Calu3 (cell line): ENCODE measurements at regions not wholly inside any gene's neighbourhood (a gene's known extent, or its start where the extent isn't known, plus 50 kb on each side); places are given as distances from the start of the nearest gene placed in this dataset.

Experiments used
- BruUV-seq: library from RNA; stranded (reverse); fragments of 400-500 nt; replicated peaks from 2 replicates; lab custom pipeline; 2021; lab: Mats Ljungman, UMichigan
- CTCF ChIA-PET: fragments of 300-600 bp; sonication (Branson Sonifier 250); formaldehyde crosslinking; loops from one replicate; lab custom pipeline; 2022; ENCODE audit warnings: antibody characterized with exemption; lab: Charles Lee
- DNase-seq: peaks from one replicate; pipeline ENCODE4 v3.0.0; 2022
- H3K27ac Mint-ChIP-seq: one replicate; pipeline ENCODE4 v1.8.0; 2022; ENCODE audit warnings: mixed read lengths; ENCODE audit not compliant: unreplicated experiment
- H3K27me3 Mint-ChIP-seq: one replicate; pipeline ENCODE4 v1.8.0; 2022; ENCODE audit warnings: mixed read lengths; ENCODE audit not compliant: unreplicated experiment
- H3K36me3 Mint-ChIP-seq: one replicate; pipeline ENCODE4 v1.8.0; 2022; ENCODE audit warnings: mild to moderate bottlenecking, moderate library complexity, mixed read lengths; ENCODE audit not compliant: insufficient read depth, unreplicated experiment
- H3K4me1 Mint-ChIP-seq: one replicate; pipeline ENCODE4 v1.8.0; 2022; ENCODE audit warnings: mild to moderate bottlenecking, low read depth, mixed read lengths; ENCODE audit not compliant: unreplicated experiment
- H3K4me3 Mint-ChIP-seq: one replicate; pipeline ENCODE4 v1.8.0; 2022; ENCODE audit warnings: mild to moderate bottlenecking, low read depth, moderate library complexity, mixed read lengths; ENCODE audit not compliant: unreplicated experiment
- H3K9me3 Mint-ChIP-seq: one replicate; pipeline ENCODE4 v1.8.0; 2022; ENCODE audit warnings: low read depth, mixed read lengths; ENCODE audit not compliant: unreplicated experiment
- intact Hi-C: fragments of 100-400 bp; cut with micrococcal nuclease; formaldehyde crosslinking; loops from one replicate; pipeline ENCODE4 v1.10.0; 2022; ENCODE audit not compliant: unreplicated experiment
- TF ChIP-seq, protein P1 (sequence below): fragments of 200-600 bp; IDR thresholded peaks from one replicate; pipeline ENCODE4 v1.8.0; 2022; ENCODE audit warnings: antibody characterized with exemption; ENCODE audit not compliant: unreplicated experiment

DNA sequence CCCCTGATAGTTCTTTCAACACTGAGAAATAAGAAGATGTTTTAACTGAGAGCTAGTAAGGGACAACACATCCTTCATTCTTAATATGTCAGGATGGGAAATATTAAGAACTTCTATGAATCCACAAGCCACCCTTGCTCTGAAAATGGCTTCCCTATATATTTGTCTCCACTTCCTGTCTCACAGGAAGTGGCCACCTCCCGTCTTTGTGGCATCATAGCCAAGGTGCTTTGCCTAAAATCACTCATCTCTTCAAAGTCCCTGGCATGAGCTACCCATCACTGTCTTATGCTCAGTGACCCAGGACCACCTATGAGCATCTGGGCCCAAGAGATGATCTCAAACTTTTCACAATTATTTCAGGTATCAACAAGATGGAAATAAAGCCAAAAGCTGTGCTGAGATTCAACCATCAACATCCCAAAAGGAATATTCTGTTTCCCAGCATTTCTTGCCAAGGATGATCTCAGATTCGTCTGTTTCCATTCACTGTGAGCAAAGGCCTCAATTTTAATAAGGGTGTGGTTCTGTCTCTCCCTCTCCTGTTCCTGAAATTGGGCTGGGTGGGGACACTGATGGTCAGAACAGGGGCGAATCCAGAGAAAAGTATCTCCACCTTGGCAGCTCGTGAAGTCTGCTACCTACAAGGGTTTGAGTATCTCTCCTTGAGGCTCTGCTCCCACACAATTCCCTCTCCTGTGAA is 493.9 kb downstream of the MN1 start:
- no peaks in the 10 kb centered on the region for H3K4me1 Mint-ChIP-seq
- TF ChIP-seq, protein P1, sequence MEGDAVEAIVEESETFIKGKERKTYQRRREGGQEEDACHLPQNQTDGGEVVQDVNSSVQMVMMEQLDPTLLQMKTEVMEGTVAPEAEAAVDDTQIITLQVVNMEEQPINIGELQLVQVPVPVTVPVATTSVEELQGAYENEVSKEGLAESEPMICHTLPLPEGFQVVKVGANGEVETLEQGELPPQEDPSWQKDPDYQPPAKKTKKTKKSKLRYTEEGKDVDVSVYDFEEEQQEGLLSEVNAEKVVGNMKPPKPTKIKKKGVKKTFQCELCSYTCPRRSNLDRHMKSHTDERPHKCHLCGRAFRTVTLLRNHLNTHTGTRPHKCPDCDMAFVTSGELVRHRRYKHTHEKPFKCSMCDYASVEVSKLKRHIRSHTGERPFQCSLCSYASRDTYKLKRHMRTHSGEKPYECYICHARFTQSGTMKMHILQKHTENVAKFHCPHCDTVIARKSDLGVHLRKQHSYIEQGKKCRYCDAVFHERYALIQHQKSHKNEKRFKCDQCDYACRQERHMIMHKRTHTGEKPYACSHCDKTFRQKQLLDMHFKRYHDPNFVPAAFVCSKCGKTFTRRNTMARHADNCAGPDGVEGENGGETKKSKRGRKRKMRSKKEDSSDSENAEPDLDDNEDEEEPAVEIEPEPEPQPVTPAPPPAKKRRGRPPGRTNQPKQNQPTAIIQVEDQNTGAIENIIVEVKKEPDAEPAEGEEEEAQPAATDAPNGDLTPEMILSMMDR: no peak
- H3K9me3 Mint-ChIP-seq: no peaks in the 10 kb centered on the region
- no peak overlapping the region for H3K27ac Mint-ChIP-seq
- H3K36me3 Mint-ChIP-seq: no peaks in the 10 kb centered on the region
- CTCF ChIA-PET: no interaction called here
- BruUV-seq: no TSS peak
- no peak overlapping the region for H3K4me3 Mint-ChIP-seq
- no peak for DNase-seq
- peaks cover 20% of the 10 kb centered on the region for H3K27me3 Mint-ChIP-seq
- intact Hi-C loops: loop anchor here (10.0 kb wide), 1 partner anchor 193 kb away; no protein-coding TSS in a partner anchor

DNA sequence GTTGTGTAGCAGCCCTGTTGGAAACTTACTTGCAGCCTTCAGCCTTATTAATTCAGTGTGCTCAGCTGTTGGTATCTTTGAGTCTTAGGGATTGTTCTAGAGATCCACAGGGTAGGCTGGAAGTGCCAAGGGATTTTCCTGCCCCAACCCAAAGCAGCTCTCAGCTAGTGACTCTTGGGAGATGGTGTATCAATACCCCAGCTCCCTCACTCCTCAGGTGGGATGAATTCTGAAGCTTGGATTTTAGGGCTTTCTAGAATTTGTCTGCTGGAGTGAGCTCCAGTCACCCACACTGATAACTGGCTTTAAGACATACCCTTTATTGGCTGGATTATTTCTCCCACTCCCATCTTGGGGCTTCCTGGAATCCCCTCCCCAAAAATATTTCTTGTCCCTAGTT is 493.0 kb downstream of the MN1 start:
- Mint-ChIP-seq H3K4me1 (no peaks in the 10 kb centered on the region), H3K27me3 (peaks cover 16% of the 10 kb centered on the region), H3K4me3 (no peak overlapping the region), H3K36me3 (no peaks in the 10 kb centered on the region), H3K27ac (no peak overlapping the region), H3K9me3 (no peaks in the 10 kb centered on the region)
- DNase-seq: no peak
- CTCF ChIA-PET: no interaction called here
- intact Hi-C loops: loop anchor here (10.0 kb wide), 1 partner anchor 194 kb away; no protein-coding TSS in a partner anchor
- TF ChIP-seq, protein P1: no peak
- BruUV-seq: no TSS peak

DNA sequence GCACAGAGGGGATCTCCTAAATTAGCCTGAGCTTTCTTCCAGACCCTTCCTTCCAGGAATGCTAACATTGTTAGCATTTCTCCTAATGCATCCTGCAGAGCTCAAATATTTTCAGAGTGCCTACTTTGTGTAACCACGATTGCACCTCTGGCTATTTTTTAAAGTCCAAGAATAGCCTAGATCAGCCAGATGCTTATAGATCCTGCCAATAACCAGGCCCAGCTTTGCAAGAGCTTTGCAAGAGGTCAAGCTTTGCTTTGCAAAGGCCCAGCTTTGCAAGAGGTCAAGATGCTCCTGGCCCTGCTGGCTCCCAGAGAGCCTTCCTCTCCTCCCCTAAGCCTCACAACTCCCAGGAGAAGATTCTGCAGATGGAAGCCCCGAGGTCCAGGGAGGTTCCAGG is 491.9 kb downstream of the MN1 start:
- no peak for DNase-seq
- H3K4me1 Mint-ChIP-seq: peaks cover 6% of the 10 kb centered on the region
- peaks cover 4% of the 10 kb centered on the region for H3K27me3 Mint-ChIP-seq
- no peaks in the 10 kb centered on the region for H3K36me3 Mint-ChIP-seq
- TF ChIP-seq, protein P1: no peak
- H3K9me3 Mint-ChIP-seq: no peaks in the 10 kb centered on the region
- CTCF ChIA-PET: no interaction called here
- H3K27ac Mint-ChIP-seq: no peak overlapping the region
- intact Hi-C loops: loop anchor here (10.0 kb wide), 1 partner anchor 195 kb away; no protein-coding TSS in a partner anchor
- no peak overlapping the region for H3K4me3 Mint-ChIP-seq
- no TSS peak for BruUV-seq

DNA sequence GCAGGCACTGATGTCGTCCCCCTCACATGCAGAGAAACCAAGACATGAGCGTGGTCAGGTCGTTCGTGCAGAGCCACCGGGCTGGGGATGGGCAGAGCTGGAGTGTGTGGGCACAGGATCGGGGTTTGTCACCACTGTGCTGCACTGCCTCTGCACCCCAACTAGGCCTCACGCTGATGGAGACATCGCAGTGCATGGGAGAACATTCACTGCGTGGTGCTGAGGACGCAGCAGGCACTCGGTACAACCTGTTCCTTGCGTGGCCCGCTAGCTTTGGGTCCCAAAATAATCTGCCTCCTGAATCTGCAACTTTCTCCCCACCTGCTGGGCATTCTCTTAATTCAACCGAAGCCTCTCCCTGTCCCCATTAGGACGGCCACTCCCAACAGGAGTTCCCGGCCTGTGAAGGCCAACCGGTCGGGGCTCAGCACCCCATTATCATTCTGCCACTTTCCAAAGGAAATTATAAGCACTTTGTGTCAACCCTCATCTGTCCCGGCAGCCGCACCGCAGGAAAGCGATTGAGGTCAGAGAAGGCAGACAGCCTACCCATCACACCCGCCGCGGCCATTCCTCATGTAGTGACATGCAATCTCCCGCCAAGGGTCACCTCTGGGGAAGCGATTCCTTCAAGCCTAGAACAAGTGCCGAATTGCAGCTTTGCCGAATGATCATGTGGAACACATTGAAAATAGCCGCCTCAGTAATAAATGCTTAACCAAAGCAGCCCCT is 490.4 kb downstream of the MN1 start:
- H3K4me1 Mint-ChIP-seq: peaks cover 11% of the 10 kb centered on the region
- TF ChIP-seq, protein P1: no peak
- no TSS peak for BruUV-seq
- no peaks in the 10 kb centered on the region for H3K9me3 Mint-ChIP-seq
- no peak overlapping the region for H3K27ac Mint-ChIP-seq
- DNase-seq: no peak
- CTCF ChIA-PET: no interaction called here
- no peaks in the 10 kb centered on the region for H3K36me3 Mint-ChIP-seq
- H3K27me3 Mint-ChIP-seq: peaks cover 11% of the 10 kb centered on the region
- intact Hi-C loops: no loop called here
- no peak overlapping the region for H3K4me3 Mint-ChIP-seq
